ENCODE measurements at regions not wholly inside any gene's neighbourhood (a gene's known extent, or its start where the extent isn't known, plus 50 kb on each side); places are given as distances from the start of the nearest gene placed in this dataset.

DNA sequence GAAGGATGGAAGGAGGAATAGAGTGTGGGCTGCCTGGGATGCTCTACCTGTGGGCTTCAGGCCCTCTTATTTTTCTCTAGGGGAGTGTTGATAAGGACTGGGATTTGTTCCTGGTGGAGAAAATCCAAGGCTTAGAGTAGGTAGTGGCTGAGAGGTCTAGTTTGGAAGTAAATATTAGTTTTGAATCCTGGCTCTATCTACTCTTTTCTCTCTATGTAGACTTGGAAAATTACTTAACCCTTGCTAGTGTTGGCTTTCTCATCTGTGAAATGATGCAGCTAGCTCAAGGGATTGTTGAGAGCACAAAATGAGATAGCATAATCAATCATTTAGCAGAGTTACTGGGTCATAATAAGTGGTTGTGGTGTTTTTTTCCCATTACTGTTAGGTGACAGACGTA, 102.7 kb upstream of the MLIP start:
- DNase-seq (ENCODE audit: extremely low spot score, insufficient read length, low read depth) (no peak), FAIRE-seq (no peak)

DNA sequence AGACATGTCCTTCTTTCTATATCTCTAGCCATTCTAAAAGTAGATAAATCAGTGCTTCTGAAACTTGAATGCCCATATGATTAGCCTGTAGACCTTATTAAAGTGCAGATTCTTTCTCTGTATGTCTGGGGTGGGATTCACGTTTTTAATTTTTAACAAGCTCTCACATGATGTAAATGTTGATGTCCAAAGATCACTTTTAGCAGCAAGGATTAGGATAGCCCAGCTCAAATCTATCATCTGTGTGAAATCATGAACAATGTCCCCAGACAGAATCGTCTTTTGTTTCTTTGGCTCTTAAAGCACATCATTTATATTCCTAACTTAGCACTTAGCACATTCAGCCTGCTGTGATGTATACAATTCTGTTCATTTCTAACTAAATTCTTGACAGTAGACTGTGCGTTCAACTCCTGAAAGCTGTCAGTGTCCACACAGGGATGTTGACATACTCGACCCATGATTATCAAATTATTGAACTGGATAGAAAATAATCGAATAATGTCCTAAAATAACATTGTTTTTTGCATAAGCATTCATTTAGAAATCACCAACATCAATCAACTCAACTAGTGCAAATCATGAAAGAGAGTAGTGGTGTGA, 102.1 kb upstream of the MLIP start:
- no peak for FAIRE-seq

DNA sequence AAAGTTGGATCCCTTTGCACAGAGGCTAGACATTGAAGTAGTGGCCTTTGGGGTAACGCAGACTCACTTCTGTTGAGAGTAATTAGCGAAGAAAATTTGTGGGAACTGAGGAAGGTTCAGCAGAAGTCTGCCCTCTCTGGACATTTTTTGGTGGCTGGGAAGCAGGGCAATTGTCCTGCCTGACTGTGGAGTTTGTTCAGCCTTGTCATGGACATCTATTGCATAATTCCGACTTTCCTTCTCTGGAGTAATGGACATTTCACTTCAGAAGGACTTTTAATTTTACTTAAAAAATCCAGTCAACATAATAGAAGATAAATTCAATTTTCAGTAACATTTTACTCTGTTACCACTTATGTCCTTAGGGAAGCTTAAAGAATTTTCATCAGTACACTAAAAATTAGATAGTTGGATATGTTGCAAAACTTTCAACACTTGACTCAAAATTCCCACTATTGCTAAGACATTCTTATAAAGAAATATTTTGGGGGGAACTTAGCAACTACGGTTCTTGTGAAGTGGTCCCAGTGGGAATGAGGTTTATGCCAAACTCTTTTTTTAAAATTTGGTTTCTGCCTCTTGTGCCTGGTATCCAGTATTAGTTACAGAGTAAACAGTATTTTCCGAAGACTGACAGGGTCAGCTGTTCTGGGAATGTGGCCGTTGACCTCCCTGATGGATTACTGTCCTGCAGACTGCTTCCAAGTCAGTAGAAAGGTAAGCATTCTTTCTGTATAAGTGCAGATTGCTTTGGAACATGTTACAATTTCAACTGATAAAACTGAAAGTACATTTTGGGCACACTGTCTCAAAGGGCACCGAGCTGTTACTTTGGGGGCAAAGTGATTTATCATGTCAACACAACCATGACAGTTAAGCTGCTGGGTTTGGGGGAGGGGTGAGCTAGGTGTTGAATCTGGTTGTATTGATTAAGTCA, 100.6 kb upstream of the MLIP start:
- no peak for FAIRE-seq
- DNase-seq (ENCODE audit: extremely low spot score, insufficient read length, low read depth): no peak

More for the DNA sequence above, 102.1 kb upstream of the MLIP start:
- DNase-seq (ENCODE audit: extremely low spot score, insufficient read length, low read depth): no peak

- FAIRE-seq: no peak
- no peak for DNase-seq (ENCODE audit: extremely low spot score, insufficient read length, low read depth)
Measured at GRCh38 chr6:54011277-54011648, 100.0 kb upstream of the MLIP start.

DNA sequence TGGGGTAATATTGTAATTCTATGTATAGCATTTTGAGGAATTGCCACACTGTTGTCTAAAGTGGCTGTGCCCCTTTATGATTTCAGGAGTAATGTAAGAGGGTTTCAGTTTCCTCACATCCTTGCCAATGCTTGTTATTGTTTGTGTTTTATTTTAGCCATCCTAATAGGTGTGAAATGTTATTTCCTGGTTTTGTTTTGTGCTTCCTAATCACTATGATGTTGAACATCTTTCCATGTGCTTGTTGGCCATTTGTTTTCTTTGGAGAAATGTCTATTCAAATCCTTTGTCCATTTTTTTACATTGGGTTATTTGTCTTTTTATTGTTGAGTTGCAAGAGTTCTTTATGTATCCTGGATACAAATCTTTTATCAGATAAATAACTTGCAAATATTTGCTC, 97.3 kb upstream of the MLIP start:
- DNase-seq (ENCODE audit: extremely low spot score, insufficient read length, low read depth) (no peak), FAIRE-seq (no peak)

GRCh38 chr6:54014440-54014839, 96.8 kb upstream of the MLIP start:
- no peak for DNase-seq (ENCODE audit: extremely low spot score, insufficient read length, low read depth)
- FAIRE-seq: no peak

- peak; percentile 52 for FAIRE-seq
- no peak for DNase-seq (ENCODE audit: extremely low spot score, insufficient read length, low read depth)
Measured at GRCh38 chr6:54017877-54018276, 93.4 kb upstream of the MLIP start.

GRCh38 chr6:54018722-54019121, 92.5 kb upstream of the MLIP start:
- DNase-seq (ENCODE audit: extremely low spot score, insufficient read length, low read depth) (no peak), FAIRE-seq (no peak)

- no peak for DNase-seq (ENCODE audit: extremely low spot score, insufficient read length, low read depth)
- FAIRE-seq: no peak
Measured at GRCh38 chr6:54019860-54020259, 91.4 kb upstream of the MLIP start.

DNA sequence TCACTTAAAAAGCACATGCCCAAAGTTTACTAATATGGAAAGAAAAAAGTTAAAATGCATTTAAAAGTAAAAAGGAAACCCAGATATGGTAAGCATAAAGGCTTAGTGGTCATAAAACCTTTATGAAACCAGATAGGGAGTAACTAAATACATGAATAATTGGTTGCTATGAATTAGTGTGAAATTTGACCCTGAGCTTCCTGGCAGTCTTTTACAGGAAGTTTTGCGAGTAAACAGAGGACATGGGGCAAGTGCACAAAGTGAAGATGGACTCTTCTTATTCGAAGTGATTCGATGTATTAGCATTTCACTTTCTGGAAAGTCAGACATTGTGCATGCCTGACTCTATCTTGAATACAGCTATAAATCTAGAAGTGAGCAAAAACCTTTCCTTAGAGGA, 90.9 kb upstream of the MLIP start:
- DNase-seq (ENCODE audit: extremely low spot score, insufficient read length, low read depth) (no peak), FAIRE-seq (no peak)

DNA sequence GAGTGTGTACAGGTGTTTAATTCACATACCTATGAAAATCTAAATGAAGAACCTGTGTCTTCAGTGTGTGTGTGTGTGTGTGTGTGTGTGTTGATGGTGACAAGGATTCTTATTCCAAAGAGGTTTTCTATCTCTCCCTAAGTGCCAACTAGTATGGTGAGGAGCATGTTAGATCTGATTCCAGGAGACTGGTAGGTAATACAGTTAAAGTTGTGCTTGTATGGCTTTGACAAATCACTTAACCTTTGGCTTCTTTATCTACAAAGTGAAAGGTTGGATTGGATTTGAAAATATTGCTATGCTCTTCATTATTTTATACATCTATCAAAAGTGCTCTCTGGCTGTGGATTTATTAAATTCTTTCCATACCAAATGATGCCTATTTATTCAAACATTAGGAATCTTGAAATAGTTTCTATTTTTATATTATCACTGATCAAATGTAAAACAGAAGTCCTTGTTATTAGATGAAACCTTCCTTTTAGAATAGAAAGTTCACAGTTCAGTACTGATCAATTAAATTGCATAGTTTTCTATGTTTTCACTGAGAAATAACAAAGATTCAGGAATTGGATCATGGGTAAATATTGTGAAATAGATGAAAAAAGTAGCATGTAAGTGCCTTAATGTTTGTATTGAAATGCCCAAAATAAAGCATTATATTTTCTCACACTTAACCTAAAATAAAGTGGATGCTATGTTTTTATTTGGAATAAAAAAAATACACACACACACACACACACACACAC, 84.4 kb upstream of the MLIP start:
- FAIRE-seq: no peak
- DNase-seq (ENCODE audit: extremely low spot score, insufficient read length, low read depth): no peak

GRCh38 chr6:54028170-54028569, 83.1 kb upstream of the MLIP start:
- FAIRE-seq: no peak

GRCh38 chr6:54029187-54029586, 82.1 kb upstream of the MLIP start:
- DNase-seq (ENCODE audit: extremely low spot score, insufficient read length, low read depth) (no peak), FAIRE-seq (no peak)

More at GRCh38 chr6:54028170-54028569, 83.1 kb upstream of the MLIP start:
- DNase-seq (ENCODE audit: extremely low spot score, insufficient read length, low read depth): no peak

- no peak for FAIRE-seq
Measured at GRCh38 chr6:54031169-54031568, 80.1 kb upstream of the MLIP start.

DNA sequence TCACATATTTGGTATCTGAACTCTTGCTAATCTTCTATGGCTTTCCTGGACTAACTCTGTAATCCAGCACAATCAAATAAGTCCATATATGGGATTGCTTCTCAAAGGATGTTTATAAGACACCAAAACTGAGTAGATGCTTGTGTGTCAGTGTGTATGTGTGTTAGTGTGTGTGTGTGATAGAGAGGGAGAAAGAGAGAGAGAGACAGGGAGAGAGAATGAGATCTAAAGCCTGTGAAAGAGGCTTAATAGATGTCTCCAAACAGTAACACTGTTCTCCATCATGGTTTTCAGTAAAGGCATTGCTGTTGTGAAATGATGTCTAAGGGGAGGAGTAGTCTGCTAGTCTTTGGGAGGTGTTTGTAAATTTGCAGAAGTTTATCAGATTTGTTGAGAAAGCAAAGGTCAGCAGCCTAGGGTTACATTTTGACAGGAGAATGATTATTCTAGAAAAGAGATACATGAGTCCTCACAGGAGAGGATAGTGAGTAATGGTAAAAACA, 73.9 kb upstream of the MLIP start:
- FAIRE-seq (no peak), DNase-seq (ENCODE audit: extremely low spot score, insufficient read length, low read depth) (no peak)

More at GRCh38 chr6:54031169-54031568, 80.1 kb upstream of the MLIP start:
- DNase-seq (ENCODE audit: extremely low spot score, insufficient read length, low read depth): no peak

DNA sequence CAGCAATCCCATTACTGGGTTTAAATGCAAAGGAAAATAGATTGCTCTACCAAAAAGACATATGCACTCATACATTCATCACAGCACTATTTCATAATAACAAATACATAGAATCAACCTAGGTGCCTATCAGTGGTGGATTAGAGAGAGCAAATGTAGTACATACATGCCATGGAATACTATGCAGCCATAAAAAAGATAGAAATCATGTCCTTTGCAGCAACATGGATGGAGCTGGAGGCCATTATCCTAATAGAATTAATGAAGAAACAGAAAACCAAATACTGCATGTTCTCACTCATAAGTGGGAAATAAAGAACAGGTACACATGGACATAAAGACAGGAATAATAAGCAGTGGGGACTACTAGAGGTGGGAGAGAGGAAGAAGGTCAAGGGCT, 70.7 kb upstream of the MLIP start:
- DNase-seq (ENCODE audit: extremely low spot score, insufficient read length, low read depth): no peak
- no peak for FAIRE-seq

DNA sequence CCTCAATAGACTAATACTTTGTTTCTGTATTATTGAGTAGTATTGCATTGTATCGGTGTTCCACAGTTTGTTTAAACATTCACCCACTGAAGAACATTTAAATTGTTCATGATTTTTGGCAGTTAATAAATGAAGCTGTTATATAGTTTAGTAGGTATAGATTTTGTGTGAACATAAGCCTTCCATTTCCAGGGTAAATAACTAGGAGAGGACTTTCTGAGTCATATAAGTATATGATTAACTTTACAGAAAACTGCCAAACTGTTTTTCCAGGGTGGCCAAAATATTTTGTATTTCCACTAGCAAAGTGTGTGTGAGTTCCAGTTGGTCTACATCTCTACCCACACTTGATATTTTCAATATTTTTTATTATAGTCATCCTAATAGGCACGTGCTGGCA, 70.0 kb upstream of the MLIP start:
- DNase-seq (ENCODE audit: extremely low spot score, insufficient read length, low read depth) (no peak), FAIRE-seq (no peak)

- FAIRE-seq (no peak), DNase-seq (ENCODE audit: extremely low spot score, insufficient read length, low read depth) (no peak)
Measured at GRCh38 chr6:54043360-54043759, 67.9 kb upstream of the MLIP start.

- DNase-seq (ENCODE audit: extremely low spot score, insufficient read length, low read depth) (no peak), FAIRE-seq (no peak)
Measured at GRCh38 chr6:54044059-54044458, 67.2 kb upstream of the MLIP start.

GRCh38 chr6:54048782-54049181, 62.5 kb upstream of the MLIP start:
- FAIRE-seq (no peak), DNase-seq (ENCODE audit: extremely low spot score, insufficient read length, low read depth) (no peak)

DNA sequence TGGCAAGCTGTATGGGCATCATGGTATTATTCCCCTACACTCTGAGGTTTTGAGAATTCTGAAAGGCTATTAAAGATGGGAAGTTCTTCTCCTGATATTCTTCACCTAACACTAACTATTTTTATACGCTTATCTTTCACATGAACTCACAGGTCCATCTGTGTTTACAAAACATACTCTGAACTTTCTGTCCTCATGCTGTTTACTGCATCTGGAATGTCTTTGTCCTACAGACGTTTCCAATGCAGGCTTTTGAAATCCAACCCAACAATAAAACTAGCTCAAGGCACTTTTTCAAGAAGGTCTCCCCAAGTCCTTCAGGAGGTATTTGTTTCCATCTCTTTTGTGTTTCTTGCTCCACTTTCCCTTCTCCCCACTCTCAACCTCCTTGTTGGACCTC, 60.5 kb upstream of the MLIP start:
- FAIRE-seq (no peak), DNase-seq (ENCODE audit: extremely low spot score, insufficient read length, low read depth) (no peak)

Data from GM18507 (cell line).